Spleen (tissue), 11 donors: ENCODE measurements at regions not wholly inside any gene's neighbourhood (a gene's known extent, or its start where the extent isn't known, plus 50 kb on each side); places are given as distances from the start of the nearest gene placed in this dataset.

Experiments used
- DNase-seq: peaks from one replicate; pipeline ENCODE4 v3.0.0-alpha.2; 2020
- H3K27ac ChIP-seq, 8 donors: fragments of 200-600 bp; sonication (generic) in 7 of 8; 1 replicate in 4 of 8; 2 replicates in 4 of 8; pipeline versions ENCODE4 v1.5.0 to v1.8.0; 2016 to 2021; ENCODE audit warnings: inconsistent platforms in 4 of 8, mild to moderate bottlenecking in 4 of 8, moderate library complexity in 1 of 8
- H3K27me3 ChIP-seq, 7 donors: fragments of 200-600 bp; sonication (generic) in 6 of 7; replicated peaks in 1 of 7; 1 replicate in 4 of 7; 2 replicates in 3 of 7; pipeline versions ENCODE4 v1.5.0 to v1.8.0; 2016 to 2021; ENCODE audit warnings: inconsistent platforms in 3 of 7, mild to moderate bottlenecking in 1 of 7
- H3K36me3 ChIP-seq, 6 donors: fragments of 200-600 bp; sonication (generic) in 5 of 6; 1 replicate in 4 of 6; 2 replicates in 2 of 6; pipeline versions ENCODE4 v1.5.0 to v1.8.0; 2016 to 2021; ENCODE audit warnings: inconsistent platforms in 2 of 6
- H3K4me1 ChIP-seq, 6 donors: fragments of 200-600 bp; sonication (generic) in 5 of 6; 1 replicate in 3 of 6; 2 replicates in 3 of 6; pipeline versions ENCODE4 v1.5.0 to v1.8.0; 2016 to 2021; ENCODE audit warnings: inconsistent platforms in 3 of 6
- H3K4me3 ChIP-seq, 8 donors: fragments of 200-600 bp; sonication (generic) in 7 of 8; 1 replicate in 4 of 8; 2 replicates in 4 of 8; pipeline versions ENCODE4 v1.5.0 to v1.8.0; 2016 to 2021; ENCODE audit warnings: inconsistent platforms in 4 of 8, mild to moderate bottlenecking in 4 of 8, moderate library complexity in 2 of 8
- H3K9me3 ChIP-seq, 8 donors: fragments of 200-600 bp; sonication (generic) in 7 of 8; 1 replicate in 4 of 8; 2 replicates in 4 of 8; pipeline versions ENCODE4 v1.5.0 to v1.8.0; 2016 to 2021; ENCODE audit warnings: inconsistent platforms in 4 of 8
- POLR2A ChIP-seq, 3 donors: fragments of 450-650 bp; IDR thresholded peaks; one replicate each; pipeline ENCODE4 v1.5.1; 2017; ENCODE audit warnings: antibody characterized with exemption in 3 of 3, mild to moderate bottlenecking in 1 of 3
- POLR2AphosphoS5 ChIP-seq, 3 donors: sonication (generic); formaldehyde crosslinking; IDR thresholded peaks; one replicate each; pipeline ENCODE4 v1.5.1; 2017; ENCODE audit warnings: antibody characterized with exemption in 3 of 3
- WGBS, 5 donors: extraction: QIAGEN DNeasy Blood & Tissue Kit in 3 of 5; methylation state at CpG; one replicate each; pipeline versions ENCODE4 v1.1.5 to v1.1.7; 2013 to 2018; 5-methylcytosine and 5-hydroxymethylcytosine counted together
- intact Hi-C: fragments of 100-400 bp; cut with DNase I; formaldehyde crosslinking; loops from one replicate; pipeline ENCODE4 v1.15.0; 2023; ENCODE audit warnings: low total_unique reads
- TF ChIP-seq, protein P1 (sequence below), 11 experiments: fragments of 200-600 bp in 7 of 11; fragments of 450-650 bp in 4 of 11; sonication (generic) in 4 of 11; IDR thresholded peaks in 8 of 11; conservative IDR thresholded peaks in 3 of 11; 1 replicate in 7 of 11; 2 replicates in 4 of 11; pipeline versions ENCODE4 v1.4.0 to v1.8.0; 2016 to 2021; ENCODE audit warnings: antibody characterized with exemption in 11 of 11, inconsistent platforms in 4 of 11, mild to moderate bottlenecking in 1 of 11
- donor health status: healthy with polysubstance abuse.
- donor health status: DM: no; HTN: no; CAD: no; lungs with moderate emphysema.
- donor health status: DM: no; HTN: no; CAD: no.
- donor health status: Bipolar disorder and iron deficiency.
- donor health status: healthy.
- donor health status: DM: no; HTN: no; CAD: no.
- donor health status: DM: yes; HTN: yes; CAD: no.

DNA sequence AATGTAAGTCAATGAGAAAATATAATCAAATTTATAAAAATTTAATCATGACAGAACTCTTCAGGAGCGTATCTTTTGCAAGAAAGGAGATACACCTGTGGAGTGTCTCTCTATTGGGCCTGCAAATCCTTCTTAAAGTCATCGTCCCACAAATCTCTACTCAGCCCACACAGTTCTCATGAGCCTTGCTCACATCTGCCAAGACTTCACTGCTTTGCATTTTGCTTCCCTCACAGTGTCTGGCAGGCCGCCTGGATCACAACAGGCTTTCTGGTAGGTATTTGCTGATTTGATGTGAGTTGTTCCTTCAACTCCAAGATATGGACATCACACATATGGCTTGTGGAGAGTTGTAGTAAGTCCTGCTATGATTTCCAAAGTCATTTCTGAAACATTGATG is 183.1 kb upstream of the ARX start:
- Histone ChIP-seq H3K27ac (no peak overlapping the region), H3K9me3 (no peaks in the 10 kb centered on the region), H3K4me3 (no peak overlapping the region), H3K27me3 (peaks cover 0 to 5% (median 0%) of the 10 kb centered on the region in 7 donors), H3K36me3 (no peaks in the 10 kb centered on the region), H3K4me1 (no peaks in the 10 kb centered on the region)
- WGBS, 5 donors = 54 to 75% (median 74%) methylated on average over 3 of the region's 3 CpGs
- no peak for DNase-seq
- intact Hi-C loops = no loop called here
- no peak for TF ChIP-seq POLR2A (IDR thresholded peaks at IDR 0.05)
- TF ChIP-seq, protein P1, sequence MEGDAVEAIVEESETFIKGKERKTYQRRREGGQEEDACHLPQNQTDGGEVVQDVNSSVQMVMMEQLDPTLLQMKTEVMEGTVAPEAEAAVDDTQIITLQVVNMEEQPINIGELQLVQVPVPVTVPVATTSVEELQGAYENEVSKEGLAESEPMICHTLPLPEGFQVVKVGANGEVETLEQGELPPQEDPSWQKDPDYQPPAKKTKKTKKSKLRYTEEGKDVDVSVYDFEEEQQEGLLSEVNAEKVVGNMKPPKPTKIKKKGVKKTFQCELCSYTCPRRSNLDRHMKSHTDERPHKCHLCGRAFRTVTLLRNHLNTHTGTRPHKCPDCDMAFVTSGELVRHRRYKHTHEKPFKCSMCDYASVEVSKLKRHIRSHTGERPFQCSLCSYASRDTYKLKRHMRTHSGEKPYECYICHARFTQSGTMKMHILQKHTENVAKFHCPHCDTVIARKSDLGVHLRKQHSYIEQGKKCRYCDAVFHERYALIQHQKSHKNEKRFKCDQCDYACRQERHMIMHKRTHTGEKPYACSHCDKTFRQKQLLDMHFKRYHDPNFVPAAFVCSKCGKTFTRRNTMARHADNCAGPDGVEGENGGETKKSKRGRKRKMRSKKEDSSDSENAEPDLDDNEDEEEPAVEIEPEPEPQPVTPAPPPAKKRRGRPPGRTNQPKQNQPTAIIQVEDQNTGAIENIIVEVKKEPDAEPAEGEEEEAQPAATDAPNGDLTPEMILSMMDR (IDR thresholded peaks at IDR 0.05 in 8 of 11, conservative IDR thresholded peaks at IDR 0.05 in 3 of 11) = no peak
- no peak for TF ChIP-seq POLR2AphosphoS5 (IDR thresholded peaks at IDR 0.05)

DNA sequence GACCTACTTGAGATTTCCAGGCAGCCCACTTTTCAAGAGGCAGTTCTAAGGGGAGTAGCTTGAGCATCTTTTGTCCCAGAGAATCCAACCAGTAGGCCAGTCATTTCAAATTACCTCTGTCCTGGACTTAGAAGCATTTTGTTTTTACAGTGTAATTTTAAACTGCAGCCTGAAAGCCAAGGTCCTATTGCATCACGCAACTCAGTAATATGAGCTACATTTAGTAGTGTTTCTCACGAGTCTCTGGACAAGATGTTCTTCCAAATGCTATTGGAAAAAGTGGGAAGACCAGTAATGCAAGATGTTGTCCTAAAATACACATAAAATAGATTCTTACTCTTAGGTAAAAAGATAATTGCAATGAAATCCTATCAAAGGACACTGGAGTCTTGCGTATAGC is 182.5 kb upstream of the ARX start:
- Histone ChIP-seq H3K27me3 (peaks cover 0 to 5% (median 0%) of the 10 kb centered on the region in 7 donors), H3K4me3 (no peak overlapping the region), H3K9me3 (no peaks in the 10 kb centered on the region), H3K36me3 (no peaks in the 10 kb centered on the region), H3K4me1 (no peaks in the 10 kb centered on the region), H3K27ac (no peak overlapping the region)
- 77 to 93% (median 81%) methylated on average over 3 of the region's 3 CpGs for WGBS, 5 donors
- intact Hi-C loops = no loop called here
- no peak for DNase-seq
- no peak for TF ChIP-seq POLR2AphosphoS5 (IDR thresholded peaks at IDR 0.05)
- no peak for TF ChIP-seq POLR2A (IDR thresholded peaks at IDR 0.05)
- TF ChIP-seq, protein P1 (IDR thresholded peaks at IDR 0.05 in 8 of 11, conservative IDR thresholded peaks at IDR 0.05 in 3 of 11) = no peak

DNA sequence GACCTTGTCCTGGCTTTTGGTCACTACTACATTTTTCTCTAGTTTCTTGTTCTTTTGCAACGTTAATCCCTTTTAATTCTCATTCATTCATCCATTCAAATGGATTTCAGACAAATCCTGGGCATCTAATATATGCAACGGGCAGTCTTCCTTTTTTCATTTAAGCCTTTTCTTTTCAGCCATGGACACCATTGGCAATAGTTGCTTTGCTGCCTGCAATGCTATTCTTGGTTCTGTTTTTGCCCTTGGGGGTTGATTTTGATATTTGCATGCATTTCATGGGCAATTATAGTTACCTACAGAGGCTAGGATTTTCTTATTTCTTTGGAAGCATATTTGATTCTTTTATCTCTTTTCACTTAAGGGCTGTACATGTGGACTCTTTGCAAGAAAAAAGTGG is 180.5 kb upstream of the ARX start:
- Histone ChIP-seq H3K4me1 (no peaks in the 10 kb centered on the region), H3K36me3 (no peaks in the 10 kb centered on the region), H3K9me3 (no peaks in the 10 kb centered on the region), H3K4me3 (no peak overlapping the region), H3K27me3 (peaks cover 0 to 8% (median 0%) of the 10 kb centered on the region in 7 donors), H3K27ac (no peak overlapping the region)
- intact Hi-C loops = no loop called here
- TF ChIP-seq, protein P1 (IDR thresholded peaks at IDR 0.05 in 8 of 11, conservative IDR thresholded peaks at IDR 0.05 in 3 of 11) = no peak
- TF ChIP-seq POLR2A (IDR thresholded peaks at IDR 0.05) = no peak
- no peak for TF ChIP-seq POLR2AphosphoS5 (IDR thresholded peaks at IDR 0.05)
- 52 to 73% (median 58%) methylated on average over 2 of the region's 2 CpGs for WGBS, 5 donors
- DNase-seq = no peak

DNA sequence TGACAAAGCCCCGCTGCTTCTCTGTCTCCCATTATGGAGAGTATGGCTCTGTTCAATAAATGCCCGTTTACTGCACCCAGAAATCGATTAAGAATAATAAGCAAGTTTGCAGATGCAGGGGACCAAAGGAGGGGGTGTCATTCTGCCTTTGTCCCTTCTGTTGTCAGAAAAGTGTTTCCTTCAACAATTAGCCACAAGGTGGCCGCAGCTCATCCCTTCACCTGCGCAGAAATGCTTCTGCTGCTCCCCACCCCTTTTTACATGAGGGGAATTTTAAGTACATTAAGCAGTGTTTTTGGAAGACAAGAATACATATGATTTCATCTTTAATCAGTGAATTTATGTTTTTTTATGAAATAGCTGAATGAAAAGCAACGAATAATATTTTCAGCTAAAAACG is 175.6 kb upstream of the ARX start:
- H3K27ac ChIP-seq = no peak overlapping the region
- no peak overlapping the region for H3K4me3 ChIP-seq
- H3K36me3 ChIP-seq = no peaks in the 10 kb centered on the region
- DNase-seq = no peak
- TF ChIP-seq POLR2AphosphoS5 (IDR thresholded peaks at IDR 0.05) = no peak
- TF ChIP-seq, protein P1 (IDR thresholded peaks at IDR 0.05 in 8 of 11, conservative IDR thresholded peaks at IDR 0.05 in 3 of 11) = no peak
- no peak for TF ChIP-seq POLR2A (IDR thresholded peaks at IDR 0.05)
- H3K9me3 ChIP-seq = peaks cover 0 to 9% (median 0%) of the 10 kb centered on the region in 8 donors
- H3K4me1 ChIP-seq = no peaks in the 10 kb centered on the region
- intact Hi-C loops = no loop called here
- 38 to 58% (median 52%) methylated on average over 7 of the region's 7 CpGs for WGBS, 5 donors
- peaks cover 0 to 9% (median 0%) of the 10 kb centered on the region in 7 donors for H3K27me3 ChIP-seq
